SK-N-SH (cell line): ENCODE measurements at regions not wholly inside any gene's neighbourhood (a gene's known extent, or its start where the extent isn't known, plus 50 kb on each side); places are given as distances from the start of the nearest gene placed in this dataset.

Source experiments
- CTCF ChIA-PET: fragments of 300-600, 350-600 bp; formaldehyde crosslinking; extraction: SDS; loops from one replicate; lab custom pipeline; 2021; lab: Yijun Ruan, JAX
- POLR2A ChIA-PET: fragments of 350-600 bp; sonication (Branson Sonifier 250); formaldehyde crosslinking; extraction: SDS; loops from one replicate; lab custom pipeline; 2020; ENCODE audit warnings: antibody characterized with exemption, inconsistent platforms; lab: Yijun Ruan, JAX
- DNase-seq: peaks from one replicate; pipeline ENCODE4 v3.0.0; 2012
- H2AFZ ChIP-seq: fragments of 200-600 bp; sonication (generic); 2 replicates; pipeline ENCODE4 v1.8.1; 2016; ENCODE audit warnings: antibody characterized with exemption, mild to moderate bottlenecking, low read depth
- H3F3A ChIP-seq: fragments of 200-600 bp; sonication (generic); replicated peaks from 2 replicates; pipeline ENCODE3; 2016; ENCODE audit warnings: antibody characterized with exemption, mild to moderate bottlenecking; ENCODE audit not compliant: insufficient read depth
- H3K27ac ChIP-seq, 2 experiments: fragments of 200-500 bp in 1 of 2; fragments of 200-600 bp in 1 of 2; sonication (Bioruptor generic) in 1 of 2; sonication (generic), shearing (Covaris generic) in 1 of 2; 2 replicates each; pipeline versions ENCODE4 v1.5.1 to v1.6.1; 2014 to 2016; ENCODE audit warnings: low read depth in 2 of 2, inconsistent platforms in 1 of 2, low read length in 1 of 2, mild to moderate bottlenecking in 1 of 2, mixed read lengths in 1 of 2
- H3K27me3 ChIP-seq: fragments of 200-600 bp; sonication (generic), shearing (Covaris generic); 2 replicates; pipeline ENCODE4 v1.6.1; 2016; ENCODE audit warnings: mixed run types; ENCODE audit not compliant: insufficient read depth
- H3K36me3 ChIP-seq, 2 experiments: fragments of 200-500 bp in 1 of 2; fragments of 200-600 bp in 1 of 2; sonication (Bioruptor generic) in 1 of 2; sonication (generic) in 1 of 2; replicated peaks in 1 of 2; 2 replicates each; pipeline versions ENCODE3 to v1.5.1; 2014 to 2016; ENCODE audit warnings: low read length in 1 of 2, mild to moderate bottlenecking in 1 of 2; ENCODE audit not compliant: insufficient read depth in 2 of 2, control insufficient read depth in 1 of 2
- H3K4me1 ChIP-seq, 2 experiments: fragments of 200-500 bp in 1 of 2; fragments of 200-600 bp in 1 of 2; sonication (Bioruptor generic) in 1 of 2; sonication (generic), shearing (Covaris generic) in 1 of 2; 2 replicates each; pipeline versions ENCODE4 v1.5.1 to v1.6.1; 2014 to 2016; ENCODE audit warnings: low read depth in 1 of 2, low read length in 1 of 2, mixed run types in 1 of 2; ENCODE audit not compliant: insufficient read depth in 2 of 2, control insufficient read depth in 1 of 2
- H3K4me2 ChIP-seq: fragments of 200-600 bp; sonication (generic), shearing (Covaris generic); 2 replicates; pipeline ENCODE4 v1.6.1; 2017; ENCODE audit warnings: mixed run types
- H3K4me3 ChIP-seq, 2 experiments: fragments of 200-500 bp in 1 of 2; fragments of 200-600 bp in 1 of 2; sonication (Bioruptor generic) in 1 of 2; sonication (generic), shearing (Covaris generic) in 1 of 2; 2 replicates each; pipeline versions ENCODE4 v1.5.1 to v1.8.1; 2014 to 2016; ENCODE audit warnings: low read depth in 2 of 2, inconsistent platforms in 1 of 2, low read length in 1 of 2, mild to moderate bottlenecking in 1 of 2, mixed read lengths in 1 of 2, moderate library complexity in 1 of 2
- H3K79me2 ChIP-seq: fragments of 200-600 bp; sonication (generic); 2 replicates; pipeline ENCODE4 v1.8.1; 2017; ENCODE audit warnings: mild to moderate bottlenecking; ENCODE audit not compliant: insufficient read depth
- H3K9ac ChIP-seq: fragments of 200-600 bp; sonication (generic); 2 replicates; pipeline ENCODE4 v1.6.1; 2017; ENCODE audit warnings: mixed run types
- H3K9me2 ChIP-seq: fragments of 200-600 bp; sonication (generic); 2 replicates; pipeline ENCODE4 v1.6.1; 2017; ENCODE audit warnings: mixed run types
- H3K9me3 ChIP-seq: fragments of 200-600 bp; sonication (generic); 2 replicates; pipeline ENCODE4 v1.6.1; 2017; ENCODE audit warnings: mixed run types, mild to moderate bottlenecking, moderate library complexity
- H4K20me1 ChIP-seq: fragments of 200-600 bp; sonication (generic); 2 replicates; pipeline ENCODE4 v1.6.1; 2017; ENCODE audit warnings: mild to moderate bottlenecking, mixed run types; ENCODE audit not compliant: insufficient read depth
- CHD2 ChIP-seq: fragments of 150-350 bp; IDR thresholded peaks from 2 replicates; pipeline ENCODE4 v1.6.1; 2018; ENCODE audit warnings: low read length; ENCODE audit not compliant: partially characterized antibody
- ELF1 ChIP-seq: IDR thresholded peaks from 2 replicates; pipeline ENCODE4 v1.4.0; 2012
- FOXJ3 ChIP-seq: sonication (generic); formaldehyde crosslinking; IDR thresholded peaks from 2 replicates; pipeline ENCODE4 v1.5.1; 2020; ENCODE audit warnings: mild to moderate bottlenecking, missing genetic modification reagents
- FOXM1 ChIP-seq: IDR thresholded peaks from 2 replicates; pipeline ENCODE4 v1.4.0; 2012; ENCODE audit warnings: low read depth, mild to moderate bottlenecking
- GABPA ChIP-seq: IDR thresholded peaks from 2 replicates; pipeline ENCODE4 v1.4.0; 2012; ENCODE audit warnings: low read depth, mild to moderate bottlenecking
- GATA2 ChIP-seq: sonication (generic); formaldehyde crosslinking; IDR thresholded peaks from 2 replicates; pipeline ENCODE4 v1.5.0; 2020; ENCODE audit warnings: mild to moderate bottlenecking, missing genetic modification reagents
- MXI1 ChIP-seq: IDR thresholded peaks from 2 replicates; pipeline ENCODE4 v1.6.1; 2012; ENCODE audit warnings: mild to moderate bottlenecking, low read depth, low read length, improper control_type of control experiment
- NRF1 ChIP-seq: IDR thresholded peaks from 2 replicates; pipeline ENCODE4 v1.6.1; 2012; ENCODE audit warnings: low read depth, mild to moderate bottlenecking, low read length
- POLR2AphosphoS5 ChIP-seq: IDR thresholded peaks from 2 replicates; pipeline ENCODE4 v1.6.1; 2012; ENCODE audit warnings: low read depth, low read length
- RCOR1 ChIP-seq: fragments of 150-350 bp; IDR thresholded peaks from 2 replicates; pipeline ENCODE4 v1.6.1; 2017; ENCODE audit warnings: antibody characterized with exemption, low read length
- REST ChIP-seq: IDR thresholded peaks from 2 replicates; pipeline ENCODE4 v1.6.1; 2012; ENCODE audit warnings: mild to moderate bottlenecking, low read depth, low read length, moderate library complexity
- TAF1 ChIP-seq: IDR thresholded peaks from 2 replicates; pipeline ENCODE4 v1.6.1; 2012; ENCODE audit warnings: low read depth, mild to moderate bottlenecking, low read length, moderate library complexity, borderline replicate concordance
- TCF12 ChIP-seq: IDR thresholded peaks from 2 replicates; pipeline ENCODE4 v1.4.0; 2012
- USF2 ChIP-seq: fragments of 150-350 bp; IDR thresholded peaks from 2 replicates; pipeline ENCODE4 v1.6.1; 2017; ENCODE audit warnings: antibody characterized with exemption, low read length, low read depth, borderline replicate concordance
- YY1 ChIP-seq: IDR thresholded peaks from 2 replicates; pipeline ENCODE4 v1.4.0; 2012; ENCODE audit warnings: low read depth, mild to moderate bottlenecking
- ZBTB33 ChIP-seq: IDR thresholded peaks from 2 replicates; pipeline ENCODE4 v1.4.0; 2012; ENCODE audit warnings: low read depth, borderline replicate concordance
- WGBS: methylation state at CpG from one replicate; pipeline ENCODE4 v1.1.6; 2017; ENCODE audit warnings: low lambda C conversion rate; 5-methylcytosine and 5-hydroxymethylcytosine counted together
- TF ChIP-seq, protein P1 (sequence below): fragments of 150-350 bp; IDR thresholded peaks from 2 replicates; pipeline ENCODE4 v1.6.1; 2016; ENCODE audit warnings: mild to moderate bottlenecking, low read depth, low read length

- Histone ChIP-seq H3K9ac (no peak overlapping the region), H3K27ac (no peak overlapping the region), H3K79me2 (no peaks in the 10 kb centered on the region), H3K4me3 (no peak overlapping the region), H3K4me2 (no peak overlapping the region), H3K27me3 (no peaks in the 10 kb centered on the region), H3F3A (no peaks in the 10 kb centered on the region), H4K20me1 (no peaks in the 10 kb centered on the region), H3K9me3 (no peaks in the 10 kb centered on the region), H3K4me1 (peaks cover 7 to 16% of the 10 kb centered on the region in 2 experiments; a peak in 2 of 4 replicates), H3K36me3 (no peaks in the 10 kb centered on the region), H2AFZ (no peak overlapping the region), H3K9me2 (no peaks in the 10 kb centered on the region)
- ChIA-PET CTCF (interaction anchor here (1.5 to 4.7 kb wide), 2 partner anchors 8 to 9 kb away, joined by 4 to 25 read pairs; no protein-coding TSS in a partner anchor), POLR2A (interaction anchor here (1.3 kb wide), 1 partner anchor 12 kb away, joined by 3 read pairs; no protein-coding TSS in a partner anchor)
- no peak for DNase-seq
- TF ChIP-seq CHD2 (no peak), TAF1 (no peak), ELF1 (no peak), YY1 (no peak), POLR2AphosphoS5 (no peak), TCF12 (no peak), RCOR1 (no peak), ZBTB33 (no peak), USF2 (no peak), REST (no peak), GATA2 (CRISPR knock-in tag) (no peak), FOXM1 (no peak), MXI1 (no peak), FOXJ3 (CRISPR knock-in tag) (no peak), GABPA (no peak), NRF1 (no peak)
- TF ChIP-seq, protein P1, sequence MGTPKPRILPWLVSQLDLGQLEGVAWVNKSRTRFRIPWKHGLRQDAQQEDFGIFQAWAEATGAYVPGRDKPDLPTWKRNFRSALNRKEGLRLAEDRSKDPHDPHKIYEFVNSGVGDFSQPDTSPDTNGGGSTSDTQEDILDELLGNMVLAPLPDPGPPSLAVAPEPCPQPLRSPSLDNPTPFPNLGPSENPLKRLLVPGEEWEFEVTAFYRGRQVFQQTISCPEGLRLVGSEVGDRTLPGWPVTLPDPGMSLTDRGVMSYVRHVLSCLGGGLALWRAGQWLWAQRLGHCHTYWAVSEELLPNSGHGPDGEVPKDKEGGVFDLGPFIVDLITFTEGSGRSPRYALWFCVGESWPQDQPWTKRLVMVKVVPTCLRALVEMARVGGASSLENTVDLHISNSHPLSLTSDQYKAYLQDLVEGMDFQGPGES, result no peak
- 89% methylated on average over 4 of the region's 7 CpGs for WGBS
Measured at GRCh38 chr15:70480196-70480856, 283.0 kb downstream of the UACA start.
